ENCODE measurements at regions not wholly inside any gene's neighbourhood (a gene's known extent, or its start where the extent isn't known, plus 50 kb on each side); places are given as distances from the start of the nearest gene placed in this dataset.
"Not testable (repeated sequence)": the region's sequence is repeated elsewhere in the genome, so short reads cannot be mapped to it uniquely, and the experiment has no call there.

GRCh38 chr15:37425541-37425940 is 325.2 kb upstream of the MEIS2 start:
- no peak for TF ChIP-seq CTCF (IDR thresholded peaks at IDR 0.05)
- no peak overlapping the region for H3K4me3 Mint-ChIP-seq
- ChIA-PET POLR2A (no interaction called here), CTCF (no interaction called here)
- no peaks in the 10 kb centered on the region for H3K9me3 Mint-ChIP-seq
- H3K4me1 Mint-ChIP-seq (ENCODE audit: low read depth) = no peaks in the 10 kb centered on the region
- DNase-seq (no peak), ATAC-seq (no peak)
- H3K36me3 Mint-ChIP-seq (ENCODE audit: low read depth) = no peaks in the 10 kb centered on the region
- intact Hi-C loops (cut with micrococcal nuclease) = no loop called here
- H3K27ac Mint-ChIP-seq = no peak overlapping the region
- H3K27me3 Mint-ChIP-seq = no peaks in the 10 kb centered on the region

GRCh38 chr15:37427393-37427792 is 327.0 kb upstream of the MEIS2 start:
- H3K27me3 Mint-ChIP-seq; intact Hi-C loops (cut with micrococcal nuclease); ATAC-seq: not testable (repeated sequence)

GRCh38 chr15:37446921-37447320 is 346.6 kb upstream of the MEIS2 start:
- intact Hi-C loops (cut with micrococcal nuclease) = no loop called here
- H3K36me3 Mint-ChIP-seq (ENCODE audit: low read depth) = no peaks in the 10 kb centered on the region
- ChIA-PET CTCF (no interaction called here), POLR2A (no interaction called here)
- DNase-seq (no peak), ATAC-seq (no peak)
- no peak for TF ChIP-seq CTCF (IDR thresholded peaks at IDR 0.05)
- H3K4me1 Mint-ChIP-seq (ENCODE audit: low read depth) = no peaks in the 10 kb centered on the region
- H3K27me3 Mint-ChIP-seq = no peaks in the 10 kb centered on the region
- peaks cover 6% of the 10 kb centered on the region for H3K9me3 Mint-ChIP-seq
- no peak overlapping the region for H3K4me3 Mint-ChIP-seq
- no peak overlapping the region for H3K27ac Mint-ChIP-seq

More at GRCh38 chr15:37427393-37427792, 327.0 kb upstream of the MEIS2 start:
- H3K27ac Mint-ChIP-seq; H3K4me3 Mint-ChIP-seq; H3K9me3 Mint-ChIP-seq; DNase-seq; CTCF ChIA-PET; H3K36me3 Mint-ChIP-seq (ENCODE audit: low read depth); H3K4me1 Mint-ChIP-seq (ENCODE audit: low read depth); POLR2A ChIA-PET: not testable (repeated sequence)

- ATAC-seq = no peak
- H3K27ac Mint-ChIP-seq = no peak overlapping the region
- peaks cover 10% of the 10 kb centered on the region for H3K9me3 Mint-ChIP-seq
- TF ChIP-seq CTCF (IDR thresholded peaks at IDR 0.05) = no peak
- POLR2A ChIA-PET = no interaction called here
- no peaks in the 10 kb centered on the region for H3K4me1 Mint-ChIP-seq (ENCODE audit: low read depth)
- H3K27me3 Mint-ChIP-seq = no peaks in the 10 kb centered on the region
- no peak for DNase-seq
- intact Hi-C loops (cut with micrococcal nuclease) = no loop called here
- CTCF ChIA-PET = no interaction called here
- H3K36me3 Mint-ChIP-seq (ENCODE audit: low read depth) = peaks cover 2% of the 10 kb centered on the region
- H3K4me3 Mint-ChIP-seq = no peak overlapping the region
Observed at GRCh38 chr15:37452498-37452897, 352.1 kb upstream of the MEIS2 start.

- POLR2A ChIA-PET = no interaction called here
- intact Hi-C loops (cut with micrococcal nuclease) = no loop called here
- Mint-ChIP-seq H3K36me3 (ENCODE audit: low read depth) (no peaks in the 10 kb centered on the region), H3K27me3 (no peaks in the 10 kb centered on the region), H3K9me3 (peaks cover 9% of the 10 kb centered on the region), H3K4me1 (ENCODE audit: low read depth) (no peaks in the 10 kb centered on the region), H3K4me3 (no peak overlapping the region), H3K27ac (no peak overlapping the region)
- TF ChIP-seq CTCF (IDR thresholded peaks at IDR 0.05) = no peak
- DNase-seq (no peak), ATAC-seq (no peak)
- CTCF ChIA-PET = no interaction called here
Observed at GRCh38 chr15:37480482-37480881, 380.1 kb upstream of the MEIS2 start.

GRCh38 chr15:37481126-37481525 is 380.8 kb upstream of the MEIS2 start:
- Mint-ChIP-seq H3K36me3 (ENCODE audit: low read depth) (no peaks in the 10 kb centered on the region), H3K27me3 (no peaks in the 10 kb centered on the region), H3K9me3 (peaks cover 9% of the 10 kb centered on the region), H3K27ac (no peak overlapping the region), H3K4me3 (no peak overlapping the region), H3K4me1 (ENCODE audit: low read depth) (no peaks in the 10 kb centered on the region)
- ChIA-PET POLR2A (no interaction called here), CTCF (no interaction called here)
- DNase-seq (no peak), ATAC-seq (no peak)
- no peak for TF ChIP-seq CTCF (IDR thresholded peaks at IDR 0.05)
- intact Hi-C loops (cut with micrococcal nuclease) = no loop called here
